HG02973 (cell line): ENCODE measurements at regions not wholly inside any gene's neighbourhood (a gene's known extent, or its start where the extent isn't known, plus 50 kb on each side); places are given as distances from the start of the nearest gene placed in this dataset.
"Not testable (repeated sequence)": the region's sequence is repeated elsewhere in the genome, so short reads cannot be mapped to it uniquely, and the experiment has no call there.

Experiments
- ATAC-seq: cut with Tn5 transposase; IDR thresholded peaks from one replicate; pipeline ENCODE4 v1.9.1; 2021; ENCODE audit warnings: moderate library complexity; ENCODE audit not compliant: unreplicated experiment

GRCh38 chr5:69004127-69004526, 89.7 kb upstream of the SLC30A5 start:
- ATAC-seq = no peak

- ATAC-seq = no peak
Measured at GRCh38 chr5:69004676-69005075, 89.1 kb upstream of the SLC30A5 start.

GRCh38 chr5:69006030-69006429, 87.8 kb upstream of the SLC30A5 start:
- no peak for ATAC-seq

GRCh38 chr5:69007163-69007562, 86.7 kb upstream of the SLC30A5 start:
- no peak for ATAC-seq

GRCh38 chr5:69007726-69008368, 86.0 kb upstream of the SLC30A5 start:
- peak; percentile 94 for ATAC-seq

GRCh38 chr5:69010476-69010875, 83.3 kb upstream of the SLC30A5 start:
- ATAC-seq = no peak

- no peak for ATAC-seq
Measured at GRCh38 chr5:69011910-69012309, 81.9 kb upstream of the SLC30A5 start.

- ATAC-seq = no peak
Measured at GRCh38 chr5:69013481-69013880, 80.3 kb upstream of the SLC30A5 start.

GRCh38 chr5:69014007-69014406, 79.8 kb upstream of the SLC30A5 start:
- ATAC-seq = not testable (repeated sequence)

GRCh38 chr5:69019668-69020375, 74.0 kb upstream of the SLC30A5 start:
- no peak for ATAC-seq

GRCh38 chr5:69024241-69024651, 69.6 kb upstream of the SLC30A5 start:
- no peak for ATAC-seq

GRCh38 chr5:69029292-69029691, 64.5 kb upstream of the SLC30A5 start:
- no peak for ATAC-seq

- no peak for ATAC-seq
Measured at GRCh38 chr5:69030358-69031062, 63.3 kb upstream of the SLC30A5 start.

- no peak for ATAC-seq
Measured at GRCh38 chr5:69032009-69032408, 61.8 kb upstream of the SLC30A5 start.

- ATAC-seq = no peak
Measured at GRCh38 chr5:69033690-69034089, 60.1 kb upstream of the SLC30A5 start.

GRCh38 chr5:69034898-69035297, 58.9 kb upstream of the SLC30A5 start:
- ATAC-seq = no peak

- no peak for ATAC-seq
Measured at GRCh38 chr5:69035665-69036064, 58.1 kb upstream of the SLC30A5 start.

- no peak for ATAC-seq
Measured at GRCh38 chr5:69038539-69038938, 55.3 kb upstream of the SLC30A5 start.

GRCh38 chr5:69039829-69040228, 54.0 kb upstream of the SLC30A5 start:
- no peak for ATAC-seq

GRCh38 chr5:69042500-69042899, 51.3 kb upstream of the SLC30A5 start:
- peak; percentile 33 for ATAC-seq

- peak; percentile 95 for ATAC-seq
Measured at GRCh38 chr5:69042915-69043654, 50.7 kb upstream of the SLC30A5 start.
